ENCODE measurements at regions not wholly inside any gene's neighbourhood (a gene's known extent, or its start where the extent isn't known, plus 50 kb on each side); places are given as distances from the start of the nearest gene placed in this dataset.

DNA sequence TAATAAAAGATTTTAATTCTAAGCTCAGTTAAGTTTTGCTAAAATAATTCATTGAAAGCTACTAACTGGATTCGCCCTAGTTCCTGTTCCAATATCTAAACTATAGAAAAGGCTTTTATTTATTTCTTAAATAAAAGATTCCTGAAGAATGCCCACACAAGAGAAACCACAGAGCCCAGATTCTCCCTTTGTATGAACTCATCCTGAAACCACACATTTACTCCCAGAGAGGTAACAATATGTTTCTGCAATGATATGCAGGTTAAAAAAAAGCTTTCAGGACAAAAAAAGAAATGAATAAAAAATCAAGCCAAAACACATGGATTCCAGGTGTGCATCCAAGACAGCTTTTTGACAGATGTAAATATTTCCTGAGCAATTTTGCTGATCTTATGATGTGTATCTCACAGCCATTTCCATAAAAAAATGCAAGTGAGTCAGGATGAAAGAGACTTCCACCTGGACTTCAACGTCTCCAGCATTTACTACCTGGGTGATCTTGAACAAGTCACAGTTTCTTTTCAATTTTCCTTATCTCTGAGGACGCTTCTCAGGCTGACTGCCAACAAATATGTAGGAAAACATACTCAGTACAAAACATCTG, 234.4 kb upstream of the FAT1 start:
- no peak for TF ChIP-seq FOXK2 (IDR thresholded peaks at IDR 0.05)
- no peak for TF ChIP-seq HDGF (IDR thresholded peaks at IDR 0.05; ENCODE audit: borderline replicate concordance)
- no peak for TF ChIP-seq FOXA1 (IDR thresholded peaks at IDR 0.05)
- no peak for TF ChIP-seq LEF1 (IDR thresholded peaks at IDR 0.05; ENCODE audit: borderline replicate concordance)
- TF ChIP-seq, protein P1, sequence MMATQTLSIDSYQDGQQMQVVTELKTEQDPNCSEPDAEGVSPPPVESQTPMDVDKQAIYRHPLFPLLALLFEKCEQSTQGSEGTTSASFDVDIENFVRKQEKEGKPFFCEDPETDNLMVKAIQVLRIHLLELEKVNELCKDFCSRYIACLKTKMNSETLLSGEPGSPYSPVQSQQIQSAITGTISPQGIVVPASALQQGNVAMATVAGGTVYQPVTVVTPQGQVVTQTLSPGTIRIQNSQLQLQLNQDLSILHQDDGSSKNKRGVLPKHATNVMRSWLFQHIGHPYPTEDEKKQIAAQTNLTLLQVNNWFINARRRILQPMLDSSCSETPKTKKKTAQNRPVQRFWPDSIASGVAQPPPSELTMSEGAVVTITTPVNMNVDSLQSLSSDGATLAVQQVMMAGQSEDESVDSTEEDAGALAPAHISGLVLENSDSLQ (IDR thresholded peaks at IDR 0.05), result no peak
- no peak for TF ChIP-seq SUZ12 (IDR thresholded peaks at IDR 0.05)
- no peak for TF ChIP-seq TARDBP (IDR thresholded peaks at IDR 0.05)
- TF ChIP-seq SP1 (IDR thresholded peaks at IDR 0.05), result no peak
- TF ChIP-seq FOXM1 (IDR thresholded peaks at IDR 0.05; ENCODE audit: borderline replicate concordance), result no peak
- no peak for TF ChIP-seq ELF4 (IDR thresholded peaks at IDR 0.05)
